Suppressor macrophage (primary cell): ENCODE measurements at regions not wholly inside any gene's neighbourhood (a gene's known extent, or its start where the extent isn't known, plus 50 kb on each side); places are given as distances from the start of the nearest gene placed in this dataset.
"Not testable (repeated sequence)": the region's sequence is repeated elsewhere in the genome, so short reads cannot be mapped to it uniquely, and the experiment has no call there.

Source experiments
- DNase-seq, 4 experiments: peaks; one replicate each; pipeline ENCODE4 v3.0.0-alpha.2; 2020 to 2022

- DNase-seq = no peak
These were observed 139.6 kb upstream of the SALL1 start for GRCh38 chr16:51290442-51291285.

GRCh38 chr16:51289336-51289735 lies 138.3 kb upstream of the SALL1 start:
- DNase-seq = no peak

GRCh38 chr16:51287121-51287755 lies 136.2 kb upstream of the SALL1 start:
- DNase-seq = no peak

- no peak for DNase-seq
These were observed 135.2 kb upstream of the SALL1 start for GRCh38 chr16:51286272-51286671.

GRCh38 chr16:51276336-51276735 lies 125.3 kb upstream of the SALL1 start:
- peak; percentile 29 to 66 (median 58) for DNase-seq

GRCh38 chr16:51272420-51272819 lies 121.3 kb upstream of the SALL1 start:
- DNase-seq = no peak

GRCh38 chr16:51271156-51271701 lies 120.2 kb upstream of the SALL1 start:
- no peak for DNase-seq

GRCh38 chr16:51268237-51268636 lies 117.2 kb upstream of the SALL1 start:
- no peak for DNase-seq

GRCh38 chr16:51267681-51268080 lies 116.6 kb upstream of the SALL1 start:
- no peak for DNase-seq

GRCh38 chr16:51262428-51262827 lies 111.4 kb upstream of the SALL1 start:
- DNase-seq = no peak

- no peak for DNase-seq
These were observed 110.8 kb upstream of the SALL1 start for GRCh38 chr16:51261919-51262318.

- no peak for DNase-seq
These were observed 104.4 kb upstream of the SALL1 start for GRCh38 chr16:51255349-51255972.

- DNase-seq = not testable (repeated sequence)
These were observed 103.3 kb upstream of the SALL1 start for GRCh38 chr16:51254390-51254789.

- DNase-seq = no peak
These were observed 97.1 kb upstream of the SALL1 start for GRCh38 chr16:51248217-51248616.

GRCh38 chr16:51245658-51245995 lies 94.6 kb upstream of the SALL1 start:
- no peak for DNase-seq

GRCh38 chr16:51244887-51245657 lies 94.0 kb upstream of the SALL1 start:
- no peak for DNase-seq

GRCh38 chr16:51243936-51244436 lies 92.9 kb upstream of the SALL1 start:
- no peak for DNase-seq

GRCh38 chr16:51242296-51242994 lies 91.4 kb upstream of the SALL1 start:
- DNase-seq = no peak

- DNase-seq = no peak
These were observed 88.1 kb upstream of the SALL1 start for GRCh38 chr16:51239196-51239595.

- DNase-seq = no peak
These were observed 86.8 kb upstream of the SALL1 start for GRCh38 chr16:51237861-51238378.

- no peak for DNase-seq
These were observed 86.1 kb upstream of the SALL1 start for GRCh38 chr16:51237207-51237606.

GRCh38 chr16:51236583-51236982 lies 85.5 kb upstream of the SALL1 start:
- no peak for DNase-seq
